ENCODE measurements at regions not wholly inside any gene's neighbourhood (a gene's known extent, or its start where the extent isn't known, plus 50 kb on each side); places are given as distances from the start of the nearest gene placed in this dataset.

DNA sequence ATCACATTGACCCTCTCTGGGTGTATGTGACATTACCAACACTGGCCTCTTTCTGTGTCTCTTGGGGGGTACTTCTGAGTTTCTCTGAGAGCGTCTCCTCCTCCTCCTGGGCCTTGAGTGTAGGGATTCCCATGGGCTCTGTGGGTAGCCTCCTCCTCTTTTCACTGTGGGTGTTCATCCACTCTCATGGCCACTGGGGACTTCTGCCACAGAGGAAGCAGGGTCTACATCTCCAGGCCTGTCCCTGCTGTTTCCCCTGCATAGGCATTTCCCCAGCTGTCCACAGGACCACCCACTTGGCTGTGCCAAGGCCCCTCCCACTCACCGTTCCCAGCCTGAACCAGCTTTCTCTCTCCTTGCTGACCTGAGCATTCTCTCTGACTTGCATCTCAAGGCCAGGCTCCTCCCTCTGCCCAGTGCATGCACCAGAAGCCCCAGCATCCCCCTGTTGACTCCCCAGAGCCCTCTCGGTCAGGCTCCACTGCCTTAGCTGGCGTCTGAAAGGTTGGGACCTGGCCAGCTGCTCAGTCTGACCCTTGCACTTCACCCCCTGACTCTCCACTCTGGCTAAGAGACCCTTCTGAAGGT is 487.6 kb downstream of the GLRX3 start:
- DNase-seq (ENCODE audit: low spot score) = no peak

- no peak for DNase-seq (ENCODE audit: low spot score)
Measured at GRCh38 chr10:130627346-130628045, 491.3 kb downstream of the GLRX3 start.

- DNase-seq (ENCODE audit: low spot score) = no peak
Measured at GRCh38 chr10:130630135-130630534, 493.9 kb downstream of the GLRX3 start.

- DNase-seq (ENCODE audit: low spot score) = no peak
Measured at GRCh38 chr10:130631142-130632096, 495.2 kb downstream of the GLRX3 start.

- no peak for DNase-seq (ENCODE audit: low spot score)
Measured at GRCh38 chr10:130634816-130635215, 498.6 kb downstream of the GLRX3 start.

GRCh38 chr10:130635528-130635927 is 499.3 kb downstream of the GLRX3 start:
- DNase-seq (ENCODE audit: low spot score) = no peak

- DNase-seq (ENCODE audit: low spot score) = no peak
Measured at GRCh38 chr10:130636313-130636930, 500.2 kb downstream of the GLRX3 start.

GRCh38 chr10:130637089-130637676 is 501.0 kb downstream of the GLRX3 start:
- no peak for DNase-seq (ENCODE audit: low spot score)

GRCh38 chr10:130638991-130639390 is 502.8 kb downstream of the GLRX3 start:
- no peak for DNase-seq (ENCODE audit: low spot score)

DNA sequence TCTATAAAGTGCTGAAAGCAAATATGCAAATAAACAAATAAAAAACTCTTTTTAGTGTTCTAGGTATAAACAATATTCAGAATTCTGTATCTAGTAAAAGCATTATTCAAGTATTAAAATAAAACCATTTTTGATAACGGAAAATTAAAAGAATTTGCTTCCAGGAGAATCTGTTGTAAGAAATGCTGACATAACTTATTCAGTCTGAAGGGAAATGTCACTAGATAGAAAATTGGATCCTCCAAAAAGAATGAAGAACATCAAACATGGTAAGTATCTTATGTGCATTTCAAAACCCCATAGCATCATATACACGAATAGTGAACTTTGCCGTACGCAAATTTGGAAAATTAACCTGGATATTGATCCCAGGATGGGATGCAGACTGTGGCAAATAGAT is 506.7 kb downstream of the GLRX3 start:
- DNase-seq (ENCODE audit: low spot score) = no peak

GRCh38 chr10:130647341-130647740 is 511.1 kb downstream of the GLRX3 start:
- no peak for DNase-seq (ENCODE audit: low spot score)

- no peak for DNase-seq (ENCODE audit: low spot score)
Measured at GRCh38 chr10:130648807-130649206, 512.6 kb downstream of the GLRX3 start.

DNA sequence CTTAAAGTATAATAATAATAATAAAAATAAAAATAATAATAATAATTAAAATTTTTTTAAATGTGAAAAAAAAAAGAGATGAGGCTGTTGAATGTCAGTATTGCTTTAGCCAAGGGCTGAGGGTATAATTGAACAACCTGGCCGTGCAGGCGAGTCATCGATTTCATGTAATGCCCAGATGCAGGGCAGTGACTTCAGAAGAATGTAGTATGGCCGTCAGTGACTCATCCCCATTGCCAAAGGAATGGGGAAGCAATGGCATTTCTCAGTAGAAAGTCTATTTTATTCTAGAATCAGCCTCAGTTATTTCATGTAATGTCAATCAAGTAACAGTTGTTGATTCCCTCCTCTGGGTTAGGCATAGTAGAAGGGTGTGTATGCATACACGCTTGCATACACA is 516.4 kb downstream of the GLRX3 start:
- no peak for DNase-seq (ENCODE audit: low spot score)

DNA sequence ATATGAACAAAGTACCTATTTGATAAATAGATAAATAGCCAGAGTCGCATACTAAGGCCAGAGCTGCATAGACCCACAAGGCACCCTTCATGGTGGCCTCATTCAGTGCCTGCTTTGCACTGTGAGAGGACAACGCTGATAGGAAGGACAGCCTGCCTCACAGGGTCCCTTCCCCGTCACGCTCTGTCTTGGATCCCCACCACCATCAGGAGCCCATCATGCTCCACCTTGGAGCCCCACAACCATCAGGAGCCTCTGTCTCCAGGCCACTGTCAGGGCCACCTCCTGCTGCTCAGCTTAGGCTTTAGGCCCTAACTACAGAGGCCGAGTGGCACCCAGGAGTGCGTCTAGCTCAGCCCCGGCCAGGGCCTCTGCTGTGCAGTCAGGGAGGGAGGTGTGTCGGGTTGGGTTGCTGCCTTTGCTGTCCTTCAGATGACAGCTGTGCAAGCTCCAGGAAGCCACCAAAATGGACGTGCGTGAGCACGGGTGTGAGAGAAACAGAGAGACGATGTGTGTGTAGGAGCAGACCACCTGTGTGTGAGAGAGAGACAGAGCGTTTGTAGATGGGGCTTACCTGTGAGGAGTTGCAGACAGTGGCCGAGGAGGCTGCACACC is 516.9 kb downstream of the GLRX3 start:
- no peak for DNase-seq (ENCODE audit: low spot score)

GRCh38 chr10:130654726-130655125 is 518.5 kb downstream of the GLRX3 start:
- DNase-seq (ENCODE audit: low spot score) = no peak

DNA sequence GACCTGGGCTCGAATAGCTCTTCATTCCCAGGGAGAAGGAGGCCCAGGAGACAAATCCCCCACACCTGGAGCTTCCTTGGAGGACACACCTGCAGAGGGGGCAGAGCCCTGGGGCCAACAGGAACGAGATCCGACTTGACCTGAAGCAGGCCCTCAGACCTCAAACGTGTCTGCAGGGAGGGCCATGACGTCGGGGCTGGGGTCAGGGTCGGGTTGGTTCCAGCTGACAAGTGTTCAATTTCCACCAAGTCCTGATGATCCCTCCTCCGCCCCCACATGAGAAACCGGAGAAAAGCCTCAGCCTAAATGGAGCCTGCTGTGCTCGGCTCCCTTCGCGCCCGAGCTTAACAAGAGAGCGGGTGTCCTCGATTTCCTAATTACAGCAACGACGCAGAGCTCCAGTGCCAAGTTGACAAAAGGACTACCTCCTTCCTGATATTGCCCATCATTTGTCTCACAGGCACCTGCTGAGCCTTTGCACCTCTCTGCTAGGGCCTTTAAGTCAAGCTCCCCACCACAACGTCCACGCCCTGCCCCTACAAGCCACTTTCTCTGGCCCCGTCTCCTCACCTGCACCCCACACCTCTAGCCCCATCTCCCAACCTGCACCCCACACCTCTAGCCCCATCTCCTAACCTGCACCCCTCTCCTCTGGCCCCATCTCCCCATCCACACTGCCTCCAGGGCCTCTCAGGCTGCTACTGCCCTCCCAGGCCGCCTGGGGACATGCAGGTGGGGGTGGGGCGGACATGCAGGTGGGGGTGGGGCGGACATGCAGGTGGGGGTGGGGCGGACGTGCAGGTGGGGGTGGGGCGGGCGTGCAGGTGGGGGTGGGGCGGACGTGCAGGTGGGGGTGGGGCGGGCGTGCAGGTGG is 519.4 kb downstream of the GLRX3 start:
- DNase-seq (ENCODE audit: low spot score) = no peak

GRCh38 chr10:130656187-130656575 is 520.0 kb downstream of the GLRX3 start:
- DNase-seq (ENCODE audit: low spot score) = no peak

GRCh38 chr10:130656582-130657133 is 520.5 kb downstream of the GLRX3 start:
- DNase-seq (ENCODE audit: low spot score) = no peak

- no peak for DNase-seq (ENCODE audit: low spot score)
Measured at GRCh38 chr10:130658687-130659290, 522.6 kb downstream of the GLRX3 start.

DNA sequence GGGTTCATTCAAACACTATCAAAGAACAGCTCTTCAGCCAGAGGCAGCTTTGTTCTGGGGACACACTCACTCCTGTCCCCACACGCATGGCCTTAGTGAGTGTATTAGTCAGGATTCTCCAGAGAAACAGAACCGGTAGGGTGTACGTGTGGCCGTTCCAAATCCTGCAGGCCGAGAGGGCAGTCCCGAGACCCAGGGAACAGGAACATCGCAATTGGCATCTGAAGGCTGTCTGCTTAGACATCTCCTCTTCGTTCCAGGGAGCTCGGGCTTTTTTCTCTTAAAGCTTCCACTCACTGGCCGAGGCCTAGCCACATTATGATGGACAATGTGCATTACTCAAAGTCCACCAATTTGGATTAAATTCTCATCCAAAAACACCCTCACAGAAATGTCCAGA is 523.3 kb downstream of the GLRX3 start:
- DNase-seq (ENCODE audit: low spot score) = no peak

Data from cerebellar cortex (tissue), 1 donor.